DND-41 (cell line): ENCODE measurements at regions not wholly inside any gene's neighbourhood (a gene's known extent, or its start where the extent isn't known, plus 50 kb on each side); places are given as distances from the start of the nearest gene placed in this dataset.

Source experiments
- EZH2 ChIP-seq: IDR thresholded peaks from 3 replicates; pipeline ENCODE4 v1.6.1; 2012; ENCODE audit warnings: borderline replicate concordance, low read depth, mild to moderate bottlenecking, moderate library complexity, low read length, inconsistent platforms; ENCODE audit not compliant: severe bottlenecking
- TF ChIP-seq, protein P1 (sequence below): IDR thresholded peaks from 2 replicates; pipeline ENCODE4 v1.5.1; 2012; ENCODE audit warnings: borderline replicate concordance, low read length, moderate library complexity, mild to moderate bottlenecking; ENCODE audit not compliant: poor library complexity, severe bottlenecking; ENCODE audit errors: extremely low read depth

DNA sequence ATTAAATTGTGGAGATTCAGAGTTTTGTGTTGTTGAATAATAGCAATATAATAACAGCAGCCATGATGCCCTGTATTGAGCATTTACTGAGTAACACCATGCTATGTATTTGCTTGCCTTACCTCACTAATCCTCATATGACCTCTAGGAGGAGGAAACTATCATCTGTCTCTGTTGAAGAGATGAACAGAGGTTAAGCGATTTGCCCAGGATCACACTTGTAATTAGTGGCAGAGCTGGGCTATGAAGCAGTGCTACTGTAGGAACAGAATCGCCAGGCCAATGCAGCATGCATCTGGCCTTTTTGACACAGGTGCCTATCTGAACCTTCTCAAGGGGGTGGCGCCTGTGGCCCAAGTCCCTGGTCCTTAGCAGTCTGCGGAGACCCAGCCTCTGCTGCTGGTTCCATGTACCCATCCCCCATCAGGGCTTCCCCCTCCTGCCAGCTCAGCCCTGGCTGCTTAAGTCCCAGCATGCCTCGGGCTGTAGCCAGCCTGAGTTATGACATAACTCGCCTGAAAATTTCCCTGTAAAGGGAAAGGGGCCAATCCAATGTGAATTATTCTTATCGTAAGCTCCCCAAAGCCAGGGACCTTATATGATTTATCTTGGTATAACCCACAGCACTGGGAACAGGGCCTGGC is 50.4 kb upstream of the HS3ST2 start:
- TF ChIP-seq, protein P1, sequence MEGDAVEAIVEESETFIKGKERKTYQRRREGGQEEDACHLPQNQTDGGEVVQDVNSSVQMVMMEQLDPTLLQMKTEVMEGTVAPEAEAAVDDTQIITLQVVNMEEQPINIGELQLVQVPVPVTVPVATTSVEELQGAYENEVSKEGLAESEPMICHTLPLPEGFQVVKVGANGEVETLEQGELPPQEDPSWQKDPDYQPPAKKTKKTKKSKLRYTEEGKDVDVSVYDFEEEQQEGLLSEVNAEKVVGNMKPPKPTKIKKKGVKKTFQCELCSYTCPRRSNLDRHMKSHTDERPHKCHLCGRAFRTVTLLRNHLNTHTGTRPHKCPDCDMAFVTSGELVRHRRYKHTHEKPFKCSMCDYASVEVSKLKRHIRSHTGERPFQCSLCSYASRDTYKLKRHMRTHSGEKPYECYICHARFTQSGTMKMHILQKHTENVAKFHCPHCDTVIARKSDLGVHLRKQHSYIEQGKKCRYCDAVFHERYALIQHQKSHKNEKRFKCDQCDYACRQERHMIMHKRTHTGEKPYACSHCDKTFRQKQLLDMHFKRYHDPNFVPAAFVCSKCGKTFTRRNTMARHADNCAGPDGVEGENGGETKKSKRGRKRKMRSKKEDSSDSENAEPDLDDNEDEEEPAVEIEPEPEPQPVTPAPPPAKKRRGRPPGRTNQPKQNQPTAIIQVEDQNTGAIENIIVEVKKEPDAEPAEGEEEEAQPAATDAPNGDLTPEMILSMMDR = no peak
- no peak for TF ChIP-seq EZH2
